Cardiac muscle cell (in vitro differentiated cells and primary cell): ENCODE measurements at regions not wholly inside any gene's neighbourhood (a gene's known extent, or its start where the extent isn't known, plus 50 kb on each side); places are given as distances from the start of the nearest gene placed in this dataset.

Source experiments
- DNase-seq, 2 donors: peaks; one replicate each; pipeline versions ENCODE4 v3.0.0 to v3.0.0-alpha.2; 2010 to 2017; ENCODE audit warnings: low read depth in 1 of 2, low spot score in 1 of 2
- H3K27ac ChIP-seq: fragments of 200-600 bp; sonication (generic); 2 replicates; pipeline ENCODE4 v1.5.1; 2016
- H3K27me3 ChIP-seq: fragments of 200-600 bp; sonication (generic); 2 replicates; pipeline ENCODE4 v1.6.0; 2016; ENCODE audit warnings: control low read depth
- H3K36me3 ChIP-seq: fragments of 200-600 bp; sonication (generic); 2 replicates; pipeline ENCODE4 v1.5.1; 2016; ENCODE audit warnings: control low read depth
- H3K4me1 ChIP-seq: fragments of 200-600 bp; sonication (generic); 2 replicates; pipeline ENCODE4 v1.8.1; 2017; ENCODE audit warnings: low read depth, mild to moderate bottlenecking, mixed run types
- H3K4me3 ChIP-seq: fragments of 200-600 bp; sonication (generic); 2 replicates; pipeline ENCODE4 v1.5.1; 2016; ENCODE audit warnings: mild to moderate bottlenecking
- H3K9me3 ChIP-seq: fragments of 200-600 bp; sonication (generic); 2 replicates; pipeline ENCODE4 v1.5.1; 2017; ENCODE audit warnings: low read depth, mild to moderate bottlenecking, control low read depth
- CTCF ChIP-seq: IDR thresholded peaks from 2 replicates; pipeline ENCODE4 v1.5.1; 2012; ENCODE audit warnings: low read depth, mild to moderate bottlenecking, low read length

GRCh38 chr7:52077571-52077970, 761.0 kb upstream of the COBL start:
- no peaks in the 10 kb centered on the region for H3K4me1 ChIP-seq
- no peak overlapping the region for H3K27ac ChIP-seq
- H3K27me3 ChIP-seq: no peaks in the 10 kb centered on the region
- H3K9me3 ChIP-seq: no peaks in the 10 kb centered on the region
- DNase-seq: no peak
- H3K4me3 ChIP-seq: no peak overlapping the region
- no peak for TF ChIP-seq CTCF
- no peaks in the 10 kb centered on the region for H3K36me3 ChIP-seq

- Histone ChIP-seq H3K9me3 (no peaks in the 10 kb centered on the region), H3K4me1 (no peaks in the 10 kb centered on the region), H3K27me3 (no peaks in the 10 kb centered on the region), H3K36me3 (no peaks in the 10 kb centered on the region), H3K27ac (no peak overlapping the region), H3K4me3 (no peak overlapping the region)
- no peak for TF ChIP-seq CTCF
- DNase-seq: no peak
Measured at GRCh38 chr7:52074912-52075311, 758.3 kb upstream of the COBL start.

- DNase-seq: no peak
- H3K36me3 ChIP-seq: no peaks in the 10 kb centered on the region
- no peak overlapping the region for H3K27ac ChIP-seq
- H3K27me3 ChIP-seq: no peaks in the 10 kb centered on the region
- H3K4me1 ChIP-seq: no peaks in the 10 kb centered on the region
- no peak overlapping the region for H3K4me3 ChIP-seq
- no peak for TF ChIP-seq CTCF
- H3K9me3 ChIP-seq: no peaks in the 10 kb centered on the region
Measured at GRCh38 chr7:52074071-52074470, 757.5 kb upstream of the COBL start.

GRCh38 chr7:52071744-52072143, 755.1 kb upstream of the COBL start:
- H3K36me3 ChIP-seq: no peaks in the 10 kb centered on the region
- no peaks in the 10 kb centered on the region for H3K27me3 ChIP-seq
- DNase-seq: no peak
- no peak for TF ChIP-seq CTCF
- H3K9me3 ChIP-seq: no peaks in the 10 kb centered on the region
- H3K27ac ChIP-seq: no peak overlapping the region
- no peaks in the 10 kb centered on the region for H3K4me1 ChIP-seq
- H3K4me3 ChIP-seq: no peak overlapping the region

- Histone ChIP-seq H3K4me1 (no peaks in the 10 kb centered on the region), H3K9me3 (no peaks in the 10 kb centered on the region), H3K27ac (no peak overlapping the region), H3K4me3 (no peak overlapping the region), H3K27me3 (no peaks in the 10 kb centered on the region), H3K36me3 (no peaks in the 10 kb centered on the region)
- TF ChIP-seq CTCF: no peak
- DNase-seq: no peak
Measured at GRCh38 chr7:52064493-52064892, 747.9 kb upstream of the COBL start.

GRCh38 chr7:52061666-52062065, 745.1 kb upstream of the COBL start:
- no peaks in the 10 kb centered on the region for H3K27me3 ChIP-seq
- H3K36me3 ChIP-seq: no peaks in the 10 kb centered on the region
- H3K27ac ChIP-seq: no peak overlapping the region
- TF ChIP-seq CTCF: no peak
- H3K4me1 ChIP-seq: no peaks in the 10 kb centered on the region
- no peak for DNase-seq
- no peak overlapping the region for H3K4me3 ChIP-seq
- H3K9me3 ChIP-seq: no peaks in the 10 kb centered on the region
